ENCODE measurements at regions not wholly inside any gene's neighbourhood (a gene's known extent, or its start where the extent isn't known, plus 50 kb on each side); places are given as distances from the start of the nearest gene placed in this dataset.

DNA sequence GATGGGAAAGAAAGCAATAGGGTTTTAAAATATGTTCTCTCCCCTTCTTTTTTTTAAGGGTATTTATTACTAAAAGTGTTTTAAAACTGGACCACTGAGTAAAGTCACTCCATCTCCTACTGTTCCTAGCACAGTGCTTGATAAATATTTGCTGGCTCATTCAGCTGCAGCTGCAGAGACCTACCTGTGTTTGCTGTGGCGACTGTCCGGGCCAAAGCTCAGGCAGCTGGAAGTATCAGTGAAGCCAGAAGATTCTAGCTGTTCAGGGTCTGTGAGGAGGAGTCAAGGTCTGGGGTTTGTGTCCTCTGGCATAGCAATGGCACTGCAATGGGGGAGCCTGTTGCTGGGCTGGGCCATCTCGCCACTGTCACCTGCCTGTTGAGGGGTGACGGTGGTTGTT lies 109.9 kb downstream of the RPLP1 start:
- no peak for DNase-seq
- Histone ChIP-seq H3K9ac (no peak overlapping the region), H3K27ac (ENCODE audit: low read depth in 2 of 2, low read length in 1 of 2) (no peak overlapping the region), H3K9me3 (no peaks in the 10 kb centered on the region), H4K20me1 (ENCODE audit: insufficient read depth) (no peaks in the 10 kb centered on the region), H3F3A (replicated peaks; ENCODE audit: insufficient read depth) (no peaks in the 10 kb centered on the region), H3K79me2 (ENCODE audit: insufficient read depth) (no peaks in the 10 kb centered on the region), H3K4me3 (ENCODE audit: low read depth in 2 of 2, low read length in 1 of 2) (no peak overlapping the region), H3K4me1 (ENCODE audit: control insufficient read depth in 1 of 2, insufficient read depth in 2 of 2, low read depth in 1 of 2, low read length in 1 of 2) (peaks cover 3 to 15% of the 10 kb centered on the region in 2 experiments; a peak in 2 of 4 replicates), H2AFZ (ENCODE audit: low read depth) (no peak overlapping the region), H3K27me3 (ENCODE audit: insufficient read depth) (no peaks in the 10 kb centered on the region), H3K9me2 (no peaks in the 10 kb centered on the region), H3K4me2 (no peak overlapping the region), H3K36me3 (replicated peaks in 1 of 2; ENCODE audit: control insufficient read depth in 1 of 2, insufficient read depth in 2 of 2, low read length in 1 of 2) (no peaks in the 10 kb centered on the region)
- WGBS (ENCODE audit: low lambda C conversion rate), result 91% methylated on average over 4 of the region's 4 CpGs
- ChIA-PET CTCF (interaction anchor here (1.4 to 2.4 kb wide), 3 partner anchors 10 to 86 kb away, joined by 5 to 7 read pairs (median 5); no protein-coding TSS in a partner anchor), POLR2A (no interaction called here)
- TF ChIP-seq EZH2phosphoT487 (IDR thresholded peaks at IDR 0.05; ENCODE audit: borderline replicate concordance, low read depth) (no peak), CHD2 (IDR thresholded peaks at IDR 0.05; ENCODE audit: low read length, partially characterized antibody) (no peak), NFIC (IDR thresholded peaks at IDR 0.05; ENCODE audit: borderline replicate concordance) (no peak), TAF1 (IDR thresholded peaks at IDR 0.05; ENCODE audit: borderline replicate concordance, low read depth, low read length) (no peak), TCF12 (IDR thresholded peaks at IDR 0.05) (no peak), FOXJ3 (CRISPR knock-in tag; IDR thresholded peaks at IDR 0.05) (no peak), RXRA (IDR thresholded peaks at IDR 0.05; ENCODE audit: borderline replicate concordance, low read depth) (no peak), EP300 (IDR thresholded peaks at IDR 0.05; ENCODE audit: borderline replicate concordance in 1 of 2, low read depth in 1 of 2, low read length in 1 of 2) (no peak)
- TF ChIP-seq, protein P1, sequence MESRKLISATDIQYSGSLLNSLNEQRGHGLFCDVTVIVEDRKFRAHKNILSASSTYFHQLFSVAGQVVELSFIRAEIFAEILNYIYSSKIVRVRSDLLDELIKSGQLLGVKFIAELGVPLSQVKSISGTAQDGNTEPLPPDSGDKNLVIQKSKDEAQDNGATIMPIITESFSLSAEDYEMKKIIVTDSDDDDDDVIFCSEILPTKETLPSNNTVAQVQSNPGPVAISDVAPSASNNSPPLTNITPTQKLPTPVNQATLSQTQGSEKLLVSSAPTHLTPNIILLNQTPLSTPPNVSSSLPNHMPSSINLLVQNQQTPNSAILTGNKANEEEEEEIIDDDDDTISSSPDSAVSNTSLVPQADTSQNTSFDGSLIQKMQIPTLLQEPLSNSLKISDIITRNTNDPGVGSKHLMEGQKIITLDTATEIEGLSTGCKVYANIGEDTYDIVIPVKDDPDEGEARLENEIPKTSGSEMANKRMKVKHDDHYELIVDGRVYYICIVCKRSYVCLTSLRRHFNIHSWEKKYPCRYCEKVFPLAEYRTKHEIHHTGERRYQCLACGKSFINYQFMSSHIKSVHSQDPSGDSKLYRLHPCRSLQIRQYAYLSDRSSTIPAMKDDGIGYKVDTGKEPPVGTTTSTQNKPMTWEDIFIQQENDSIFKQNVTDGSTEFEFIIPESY (IDR thresholded peaks at IDR 0.05; ENCODE audit: borderline replicate concordance, low read depth), result no peak
- TF ChIP-seq, protein P2, sequence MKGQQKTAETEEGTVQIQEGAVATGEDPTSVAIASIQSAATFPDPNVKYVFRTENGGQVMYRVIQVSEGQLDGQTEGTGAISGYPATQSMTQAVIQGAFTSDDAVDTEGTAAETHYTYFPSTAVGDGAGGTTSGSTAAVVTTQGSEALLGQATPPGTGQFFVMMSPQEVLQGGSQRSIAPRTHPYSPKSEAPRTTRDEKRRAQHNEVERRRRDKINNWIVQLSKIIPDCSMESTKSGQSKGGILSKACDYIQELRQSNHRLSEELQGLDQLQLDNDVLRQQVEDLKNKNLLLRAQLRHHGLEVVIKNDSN (IDR thresholded peaks at IDR 0.05; ENCODE audit: borderline replicate concordance, low read depth), result no peak
- TF ChIP-seq, protein P3, sequence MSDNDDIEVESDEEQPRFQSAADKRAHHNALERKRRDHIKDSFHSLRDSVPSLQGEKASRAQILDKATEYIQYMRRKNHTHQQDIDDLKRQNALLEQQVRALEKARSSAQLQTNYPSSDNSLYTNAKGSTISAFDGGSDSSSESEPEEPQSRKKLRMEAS (IDR thresholded peaks at IDR 0.05; ENCODE audit: low read depth), result no peak
- TF ChIP-seq, protein P4, sequence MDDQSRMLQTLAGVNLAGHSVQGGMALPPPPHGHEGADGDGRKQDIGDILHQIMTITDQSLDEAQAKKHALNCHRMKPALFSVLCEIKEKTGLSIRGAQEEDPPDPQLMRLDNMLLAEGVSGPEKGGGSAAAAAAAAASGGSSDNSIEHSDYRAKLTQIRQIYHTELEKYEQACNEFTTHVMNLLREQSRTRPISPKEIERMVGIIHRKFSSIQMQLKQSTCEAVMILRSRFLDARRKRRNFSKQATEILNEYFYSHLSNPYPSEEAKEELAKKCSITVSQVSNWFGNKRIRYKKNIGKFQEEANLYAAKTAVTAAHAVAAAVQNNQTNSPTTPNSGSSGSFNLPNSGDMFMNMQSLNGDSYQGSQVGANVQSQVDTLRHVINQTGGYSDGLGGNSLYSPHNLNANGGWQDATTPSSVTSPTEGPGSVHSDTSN (IDR thresholded peaks at IDR 0.05), result no peak
- TF ChIP-seq, protein P5, sequence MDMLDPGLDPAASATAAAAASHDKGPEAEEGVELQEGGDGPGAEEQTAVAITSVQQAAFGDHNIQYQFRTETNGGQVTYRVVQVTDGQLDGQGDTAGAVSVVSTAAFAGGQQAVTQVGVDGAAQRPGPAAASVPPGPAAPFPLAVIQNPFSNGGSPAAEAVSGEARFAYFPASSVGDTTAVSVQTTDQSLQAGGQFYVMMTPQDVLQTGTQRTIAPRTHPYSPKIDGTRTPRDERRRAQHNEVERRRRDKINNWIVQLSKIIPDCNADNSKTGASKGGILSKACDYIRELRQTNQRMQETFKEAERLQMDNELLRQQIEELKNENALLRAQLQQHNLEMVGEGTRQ (IDR thresholded peaks at IDR 0.05; ENCODE audit: borderline replicate concordance, low read depth, low read length), result no peak

Data from SK-N-SH (cell line).